Endothelial cell of umbilical vein (primary cell): ENCODE measurements at regions not wholly inside any gene's neighbourhood (a gene's known extent, or its start where the extent isn't known, plus 50 kb on each side); places are given as distances from the start of the nearest gene placed in this dataset.

Source experiments
- BruUV-seq: library from RNA; stranded (reverse); fragments of 400-500 nt; replicated peaks from 2 replicates; lab custom pipeline; 2021; lab: Mats Ljungman, UMichigan
- CTCF ChIA-PET: fragments of 300-600, 350-600 bp; sonication (Branson Sonifier 250); formaldehyde crosslinking; loops from one replicate; lab custom pipeline; 2021; ENCODE audit warnings: antibody characterized with exemption, inconsistent platforms; lab: Charles Lee
- POLR2A ChIA-PET: fragments of 300-600, 350-600 bp; sonication (Branson Sonifier 250); formaldehyde crosslinking; loops from one replicate; lab custom pipeline; 2021; ENCODE audit warnings: antibody characterized with exemption, inconsistent platforms; lab: Charles Lee
- DNase-seq: peaks from one replicate; pipeline ENCODE4 v3.0.0-alpha.2; 2011; ENCODE audit warnings: low read depth, low spot score
- FAIRE-seq: peaks from 2 replicates; lab custom pipeline; 2011; peaks lifted over from hg19 to GRCh38; lab: Jason Lieb, UNC
- H2AFZ ChIP-seq: 2 replicates; pipeline ENCODE4 v1.6.0; 2012; ENCODE audit warnings: low read depth, low read length, control low read depth, inconsistent platforms
- H3K27ac ChIP-seq: 2 replicates; pipeline ENCODE4 v1.5.1; 2011; ENCODE audit warnings: low read depth, mild to moderate bottlenecking, control low read depth, low read length, moderate library complexity; ENCODE audit not compliant: insufficient read depth
- H3K27me3 ChIP-seq, 2 experiments: 2 replicates each; pipeline versions ENCODE4 v1.6.0 to v1.6.1; 2011; ENCODE audit warnings: low read length in 2 of 2, mixed read lengths in 1 of 2; ENCODE audit not compliant: control insufficient read depth in 2 of 2, insufficient read depth in 2 of 2
- H3K36me3 ChIP-seq, 2 experiments: 2 replicates in 1 of 2; 3 replicates in 1 of 2; pipeline ENCODE4 v1.5.1; 2011; ENCODE audit warnings: low read length in 2 of 2, mild to moderate bottlenecking in 1 of 2, moderate library complexity in 1 of 2; ENCODE audit not compliant: control insufficient read depth in 2 of 2, insufficient read depth in 2 of 2; ENCODE audit errors: extremely low read depth in 1 of 2
- H3K4me1 ChIP-seq: 3 replicates; pipeline ENCODE4 v1.5.1; 2011; ENCODE audit warnings: mild to moderate bottlenecking, low read length; ENCODE audit not compliant: control insufficient read depth, insufficient read depth; ENCODE audit errors: extremely low read depth
- H3K4me2 ChIP-seq: 2 replicates; pipeline ENCODE4 v1.6.1; 2011; ENCODE audit warnings: low read length, control low read depth, mixed read lengths; ENCODE audit not compliant: insufficient read depth
- H3K4me3 ChIP-seq, 3 experiments: fragments of 200-600 bp in 1 of 3; sonication (generic), shearing (Covaris generic) in 1 of 3; replicated peaks in 1 of 3; 2 replicates each; pipeline ENCODE4 v1.5.1; 2011 to 2016; ENCODE audit warnings: control low read depth in 3 of 3, low read length in 3 of 3, mild to moderate bottlenecking in 2 of 3, inconsistent platforms in 1 of 3, low read depth in 1 of 3, moderate library complexity in 1 of 3; ENCODE audit not compliant: insufficient read depth in 1 of 3
- H3K79me2 ChIP-seq: 2 replicates; pipeline ENCODE4 v1.6.0; 2012; ENCODE audit warnings: low read length, inconsistent platforms; ENCODE audit not compliant: control insufficient read depth, insufficient read depth
- H3K9ac ChIP-seq: replicated peaks from 2 replicates; pipeline ENCODE3; 2011; ENCODE audit warnings: low read length, control low read depth; ENCODE audit not compliant: insufficient read depth; ENCODE audit errors: extremely low read depth
- H3K9me1 ChIP-seq: replicated peaks from 3 replicates; pipeline ENCODE4 v1.6.0; 2011; ENCODE audit warnings: mild to moderate bottlenecking, low read length; ENCODE audit not compliant: control insufficient read depth, insufficient read depth; ENCODE audit errors: extremely low read depth
- H3K9me3 ChIP-seq: replicated peaks from 2 replicates; pipeline ENCODE4 v1.5.1; 2012; ENCODE audit warnings: low read length, inconsistent platforms; ENCODE audit not compliant: control insufficient read depth, insufficient read depth
- H4K20me1 ChIP-seq: replicated peaks from 2 replicates; pipeline ENCODE3; 2011; ENCODE audit warnings: mild to moderate bottlenecking, low read length; ENCODE audit not compliant: control insufficient read depth, insufficient read depth; ENCODE audit errors: extremely low read depth
- CTCF ChIP-seq, 2 donors: IDR thresholded peaks; 1 replicate in 1 of 2; 2 replicates in 1 of 2; pipeline ENCODE4 v1.5.1; 2011; ENCODE audit warnings: low read length in 2 of 2, mild to moderate bottlenecking in 2 of 2, moderate library complexity in 2 of 2, control low read depth in 1 of 2, inconsistent platforms in 1 of 2, low read depth in 1 of 2; ENCODE audit not compliant: insufficient read depth in 1 of 2; ENCODE audit errors: extremely low read depth in 1 of 2
- EZH2 ChIP-seq: IDR thresholded peaks from 2 replicates; pipeline ENCODE4 v1.6.1; 2012; ENCODE audit warnings: borderline replicate concordance, low read depth, mild to moderate bottlenecking, moderate library complexity, low read length, inconsistent platforms; ENCODE audit not compliant: severe bottlenecking
- FOS ChIP-seq: IDR thresholded peaks from 2 replicates; pipeline ENCODE4 v1.6.1; 2011; ENCODE audit warnings: mild to moderate bottlenecking, low read length, moderate library complexity, borderline replicate concordance; ENCODE audit not compliant: insufficient read depth
- GATA2 ChIP-seq: IDR thresholded peaks from 2 replicates; pipeline ENCODE4 v1.7.0; 2011; ENCODE audit warnings: low read depth, mild to moderate bottlenecking, moderate library complexity, mixed read lengths, low read length; ENCODE audit not compliant: insufficient read length, insufficient read depth
- JUN ChIP-seq: IDR thresholded peaks from 2 replicates; pipeline ENCODE4 v1.6.1; 2011; ENCODE audit warnings: borderline replicate concordance, low read depth; ENCODE audit not compliant: insufficient read length, insufficient read depth
- MAX ChIP-seq: IDR thresholded peaks from 2 replicates; pipeline ENCODE4 v1.6.1; 2011; ENCODE audit not compliant: insufficient read depth, insufficient read length
- MYC ChIP-seq: IDR thresholded peaks from one replicate; pipeline ENCODE4 v1.6.1; 2011; ENCODE audit warnings: mild to moderate bottlenecking, low read depth, low read length
- POLR2A ChIP-seq: IDR thresholded peaks from 2 replicates; pipeline ENCODE4 v1.6.1; 2012; ENCODE audit warnings: low read depth, mild to moderate bottlenecking, control low read depth, low read length
- POLR2AphosphoS5 ChIP-seq: IDR thresholded peaks from 2 replicates; pipeline ENCODE4 v1.6.1; 2012; ENCODE audit warnings: low read depth, mild to moderate bottlenecking, control low read depth, low read length, moderate library complexity; ENCODE audit not compliant: insufficient read depth
- dilution Hi-C: fragments of 300-500 bp; cut with MboI; formaldehyde crosslinking; loops from one replicate; pipeline ENCODE4 v1.15.0; 2019; ENCODE audit warnings: low sequenced_read_pairs; ENCODE audit not compliant: extremely low pct_ligation_motif_present
- intact Hi-C: fragments of 100-400 bp; cut with micrococcal nuclease; formaldehyde crosslinking; loops from one replicate; pipeline ENCODE4 v1.10.0; 2022

- Histone ChIP-seq H3K9me1 (no peaks in the 10 kb centered on the region), H2AFZ (no peak overlapping the region), H3K9ac (no peak overlapping the region), H3K4me3 (no peak overlapping the region), H3K4me1 (no peaks in the 10 kb centered on the region), H3K9me3 (no peaks in the 10 kb centered on the region), H3K27ac (no peak overlapping the region), H3K27me3 (no peaks in the 10 kb centered on the region), H3K79me2 (no peaks in the 10 kb centered on the region), H3K4me2 (no peak overlapping the region), H3K36me3 (no peaks in the 10 kb centered on the region), H4K20me1 (no peaks in the 10 kb centered on the region)
- DNase-seq, result no peak
- ChIA-PET POLR2A (no interaction called here), CTCF (no interaction called here)
- no peak for TF ChIP-seq POLR2A
- no peak for TF ChIP-seq MYC
- TF ChIP-seq JUN, result no peak
- TF ChIP-seq MAX, result no peak
- no peak for TF ChIP-seq EZH2
- no peak for TF ChIP-seq POLR2AphosphoS5
- TF ChIP-seq GATA2, result no peak
- TF ChIP-seq FOS, result no peak
- TF ChIP-seq CTCF (IDR thresholded peaks at IDR 0.05; ENCODE audit: extremely low read depth in 1 of 2, insufficient read depth in 1 of 2, low read depth in 1 of 2, low read length in 2 of 2), result no peak
- intact Hi-C loops (no loop called here), dilution Hi-C loops (no loop called here)
- no TSS peak for BruUV-seq
- no peak for FAIRE-seq
Observed at GRCh38 chr2:104476075-104476474, 377.8 kb upstream of the POU3F3 start.
